HCEC 1CT (cell line): ENCODE measurements at regions not wholly inside any gene's neighbourhood (a gene's known extent, or its start where the extent isn't known, plus 50 kb on each side); places are given as distances from the start of the nearest gene placed in this dataset.

Source experiments
- DNase-seq: peaks from one replicate; pipeline ENCODE4 v3.0.0-alpha.2; 2017

DNA sequence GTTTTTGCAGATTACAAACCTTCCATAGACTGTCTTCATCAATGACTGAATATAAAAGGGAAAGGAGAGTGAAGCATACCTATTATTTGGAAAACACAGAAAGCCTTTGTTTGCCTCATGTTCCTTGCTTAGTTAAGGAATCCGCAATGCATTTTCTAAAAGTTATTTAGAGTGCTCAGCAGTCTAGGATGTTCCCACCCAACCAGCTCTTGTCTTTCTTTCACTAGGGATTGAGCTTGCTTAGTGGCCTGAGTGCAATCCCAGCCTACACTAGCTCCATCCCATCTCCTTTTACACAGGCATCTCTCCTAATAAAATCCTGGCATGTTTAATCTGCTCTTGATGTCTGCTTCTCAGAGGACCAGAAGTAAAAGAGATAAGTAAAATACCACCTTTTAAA, 850.5 kb upstream of the GJE1 start:
- no peak for DNase-seq

DNA sequence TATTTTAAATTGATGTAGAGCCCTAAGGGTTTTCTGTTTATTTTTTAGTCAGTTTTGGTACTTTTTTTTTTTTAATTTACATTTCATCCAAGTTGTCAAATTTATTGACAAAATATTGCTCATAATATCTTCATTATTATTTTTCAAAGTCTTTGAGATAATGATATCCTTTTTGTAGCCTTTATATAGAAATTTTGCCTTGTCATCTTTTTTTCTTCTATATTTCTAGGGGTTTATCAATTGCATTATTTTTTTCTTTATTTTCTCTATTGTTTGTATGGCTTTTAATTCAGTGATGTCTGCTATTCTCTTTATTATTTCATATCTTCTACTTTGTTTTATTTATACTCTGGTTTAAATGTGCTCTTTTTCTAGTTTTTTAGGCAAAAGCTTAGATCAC, 863.0 kb upstream of the GJE1 start:
- no peak for DNase-seq

DNA sequence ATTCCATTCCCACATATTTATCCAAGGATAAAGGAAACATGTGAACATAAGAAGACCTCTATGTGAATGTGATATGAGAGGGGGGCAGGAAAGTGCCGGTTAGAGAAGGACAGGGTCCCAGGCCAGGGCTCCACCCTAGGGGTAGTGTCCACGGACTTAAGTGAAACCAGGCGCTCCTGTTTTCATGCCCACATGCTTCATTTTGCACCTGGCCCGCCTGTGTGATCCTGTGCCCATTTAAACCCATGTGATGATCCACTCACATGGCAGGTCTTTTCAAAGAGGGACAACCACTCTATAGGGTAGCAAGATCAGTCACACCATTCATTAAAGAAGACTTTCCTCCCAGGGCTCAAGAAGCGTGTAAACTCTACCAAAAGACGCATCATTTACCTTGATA, 865.3 kb upstream of the GJE1 start:
- DNase-seq, result no peak

DNA sequence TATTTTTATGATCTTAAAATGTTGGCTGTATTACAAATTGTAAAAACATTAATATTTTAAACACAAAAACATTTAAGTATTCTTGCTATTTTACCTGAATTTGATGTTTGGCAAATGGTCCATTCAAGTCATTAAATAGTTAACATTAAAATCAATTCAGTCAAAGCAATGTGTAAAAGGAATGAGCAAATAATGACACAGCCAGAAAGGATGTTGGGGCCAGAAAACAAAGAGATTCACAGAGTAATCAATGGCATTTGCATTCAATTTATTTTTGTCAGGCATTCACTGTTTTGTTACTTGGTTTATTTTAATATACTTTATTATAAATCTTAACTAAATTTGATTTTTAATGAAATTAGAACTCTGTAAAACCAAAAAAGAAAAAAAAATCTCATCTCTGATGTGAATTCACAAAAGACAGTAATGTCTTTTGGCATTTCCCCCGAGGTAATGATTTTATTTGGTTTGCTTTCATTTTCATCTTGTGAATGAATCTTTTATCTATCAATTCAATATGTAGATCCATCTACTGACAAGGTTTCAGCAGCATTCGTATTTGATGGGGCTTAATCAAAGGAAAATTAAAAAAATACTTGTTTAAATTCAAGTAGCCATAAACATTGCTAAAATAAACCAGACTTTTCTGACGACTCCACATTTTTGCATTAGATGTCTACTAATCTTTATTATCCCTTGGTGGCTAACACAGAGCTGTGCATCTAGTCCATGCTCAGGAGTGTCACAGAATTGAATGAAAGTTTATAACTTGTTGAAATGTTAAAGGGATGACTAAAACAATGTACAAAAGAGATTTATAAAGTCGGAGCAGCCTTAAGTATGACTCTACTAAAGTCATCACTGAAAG, 866.7 kb upstream of the GJE1 start:
- DNase-seq, result peak; percentile 19

DNA sequence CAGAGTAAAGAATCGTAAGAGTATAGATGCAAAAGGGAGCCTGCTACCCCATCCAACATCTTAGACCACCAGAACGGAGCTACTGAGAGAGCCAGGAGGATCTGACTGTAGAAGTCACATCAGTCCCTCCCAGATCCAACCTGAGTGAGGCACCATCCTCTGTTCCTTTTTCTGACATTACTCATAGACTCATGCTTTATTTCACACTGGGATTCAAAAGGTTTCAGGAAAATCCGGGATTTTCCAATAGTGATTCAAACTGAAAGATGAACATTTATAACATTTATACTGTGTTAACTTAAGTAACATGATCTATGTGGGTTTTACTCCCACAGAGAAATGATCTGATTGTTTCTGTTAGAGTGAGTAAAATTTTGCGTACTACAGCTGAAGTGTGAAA, 868.6 kb upstream of the GJE1 start:
- no peak for DNase-seq

DNA sequence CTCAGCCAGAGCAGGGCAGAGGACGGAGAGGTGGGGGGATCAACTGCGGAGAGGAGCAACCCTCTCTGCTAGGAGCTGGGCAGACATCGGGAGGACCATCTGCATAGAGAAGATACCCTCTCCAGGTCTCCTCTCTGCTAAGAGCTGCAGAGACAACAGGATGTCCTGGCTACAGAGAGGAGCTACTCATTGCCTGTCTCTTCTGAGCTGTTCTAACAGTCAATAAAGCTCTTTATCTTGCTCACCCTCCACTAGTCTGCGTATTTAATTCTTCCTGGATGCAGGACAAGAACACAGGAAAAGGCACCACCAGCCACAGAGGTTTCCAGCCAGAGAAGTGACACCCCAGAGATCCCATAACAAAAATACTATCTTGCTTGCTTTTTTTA, 871.1 kb upstream of the GJE1 start:
- DNase-seq, result no peak

DNA sequence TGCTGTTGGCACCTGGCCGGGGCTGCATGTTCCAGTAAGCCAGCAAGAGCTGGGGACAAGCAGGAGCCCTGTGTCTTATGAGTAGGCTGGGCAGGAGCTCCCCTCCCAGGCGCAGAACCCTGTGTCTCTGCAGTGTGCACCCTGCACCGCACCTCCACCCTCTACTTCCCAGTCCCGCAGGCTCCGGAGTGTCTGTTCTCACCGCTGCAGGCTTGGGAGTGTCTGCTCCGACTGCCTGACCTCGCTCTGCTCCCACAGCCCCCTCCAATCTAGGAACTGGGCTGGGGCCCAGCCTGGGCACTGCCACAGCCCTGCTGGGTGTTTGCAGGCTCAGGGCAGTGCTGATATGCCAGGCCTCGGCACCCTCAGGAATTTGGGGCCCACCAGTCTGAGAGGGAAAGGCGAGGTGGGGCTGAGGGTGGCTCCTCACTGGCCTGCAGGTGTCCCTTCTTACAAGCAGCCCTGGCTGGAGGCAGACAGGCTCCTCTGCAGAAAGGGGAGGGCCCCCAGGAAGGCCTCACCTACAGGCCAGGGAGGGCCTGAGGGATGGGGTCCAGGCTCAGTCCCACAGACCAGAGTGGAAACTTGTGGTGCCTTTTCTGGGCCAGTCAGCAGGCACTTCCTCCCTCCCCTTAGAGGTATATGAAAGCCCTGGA, 871.6 kb upstream of the GJE1 start:
- DNase-seq, result no peak

DNA sequence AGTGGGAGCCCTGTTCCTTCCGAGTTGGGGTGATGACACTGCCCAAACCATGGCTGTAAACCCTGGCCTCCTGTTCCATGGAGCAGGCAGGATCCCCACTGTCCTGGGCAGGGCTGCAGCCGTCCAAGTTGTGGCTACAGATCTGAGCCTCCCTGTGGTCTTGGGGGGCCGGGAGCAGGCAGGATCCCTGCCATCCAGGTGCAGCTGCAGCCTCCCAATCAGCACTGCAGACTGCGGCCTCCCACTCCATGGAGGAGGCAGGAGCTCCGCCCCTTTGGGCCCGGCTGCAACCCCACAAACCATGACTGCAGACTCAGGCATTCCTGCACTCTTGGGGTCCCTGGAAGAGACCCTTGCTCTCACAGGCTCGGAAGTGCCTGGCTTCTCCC, 872.1 kb upstream of the GJE1 start:
- DNase-seq, result no peak

GRCh38 chr6:141259807-141260206, 872.9 kb upstream of the GJE1 start:
- no peak for DNase-seq

GRCh38 chr6:141259091-141259490, 873.6 kb upstream of the GJE1 start:
- DNase-seq, result no peak

DNA sequence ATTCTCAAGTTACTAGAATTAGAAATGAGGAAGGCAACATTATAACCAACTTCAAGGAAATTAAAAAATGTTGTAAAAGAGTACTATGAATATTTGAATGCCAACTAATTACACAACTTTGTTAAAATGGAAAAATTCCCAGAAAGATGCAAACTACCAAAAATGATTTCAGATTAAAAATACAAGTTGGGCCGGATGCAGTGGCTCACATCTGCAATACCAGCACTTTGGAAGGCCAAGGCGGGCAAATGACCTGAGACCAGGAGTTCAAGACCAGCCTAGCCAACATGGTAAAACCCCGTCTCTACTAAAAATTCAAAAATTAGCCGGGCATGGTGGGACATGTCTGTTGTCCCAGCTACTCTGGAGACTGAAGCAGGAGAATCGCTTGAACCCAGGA, 874.2 kb upstream of the GJE1 start:
- DNase-seq, result no peak

DNA sequence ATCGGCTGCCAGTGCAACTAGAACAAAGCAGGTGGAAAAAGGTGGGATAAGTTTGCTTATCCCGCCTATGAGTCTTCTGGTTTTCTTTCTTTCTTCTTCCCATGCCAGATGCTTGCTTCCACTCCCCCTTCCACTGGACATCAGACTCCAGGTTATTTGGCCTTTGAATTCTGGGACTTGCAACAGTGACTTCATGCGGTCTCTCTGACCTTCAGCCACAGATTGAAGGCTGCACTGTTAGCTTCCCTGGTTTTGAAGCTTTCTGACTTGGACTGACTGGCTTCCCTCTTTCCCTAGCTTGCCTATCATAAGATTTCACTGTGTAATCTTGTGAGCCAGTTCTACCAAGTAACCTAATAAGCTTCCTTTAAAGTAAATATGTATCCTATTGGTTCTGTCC, 878.4 kb upstream of the GJE1 start:
- no peak for DNase-seq

DNA sequence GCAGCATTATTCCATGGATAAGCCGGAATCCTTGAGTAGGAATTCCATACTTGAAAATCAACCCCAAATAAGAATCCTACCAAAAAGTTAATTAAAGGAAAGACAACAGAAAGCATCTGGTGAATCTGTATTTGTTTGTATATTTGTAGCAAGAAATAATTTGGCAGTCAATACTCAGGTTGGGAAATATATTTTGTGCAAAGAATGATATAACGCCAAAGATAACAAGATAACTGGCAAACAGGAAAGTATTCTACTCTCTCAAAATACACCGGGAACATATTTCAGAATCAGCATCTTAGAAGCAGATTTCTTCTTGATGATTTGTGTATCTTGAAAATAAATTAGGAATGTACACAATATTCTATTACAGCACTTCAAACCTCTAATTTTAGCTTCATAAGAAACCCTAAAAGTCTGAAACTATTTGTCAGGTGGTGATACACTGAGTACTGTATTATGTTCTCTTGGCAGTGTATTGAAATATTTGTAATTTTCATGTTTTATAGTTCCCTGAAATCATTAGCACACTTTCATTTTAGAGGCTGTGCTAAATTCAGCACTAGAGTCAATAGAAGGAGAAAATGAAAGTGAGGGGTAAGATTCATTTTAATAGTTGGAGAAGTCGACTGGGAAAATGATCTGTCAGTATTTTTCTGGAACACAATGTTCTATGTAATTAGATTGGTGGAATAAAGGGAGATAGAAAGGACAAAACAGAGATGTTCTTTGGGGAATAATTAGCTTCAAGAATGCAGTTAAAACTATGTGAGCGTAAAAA, 879.7 kb upstream of the GJE1 start:
- no peak for DNase-seq

DNA sequence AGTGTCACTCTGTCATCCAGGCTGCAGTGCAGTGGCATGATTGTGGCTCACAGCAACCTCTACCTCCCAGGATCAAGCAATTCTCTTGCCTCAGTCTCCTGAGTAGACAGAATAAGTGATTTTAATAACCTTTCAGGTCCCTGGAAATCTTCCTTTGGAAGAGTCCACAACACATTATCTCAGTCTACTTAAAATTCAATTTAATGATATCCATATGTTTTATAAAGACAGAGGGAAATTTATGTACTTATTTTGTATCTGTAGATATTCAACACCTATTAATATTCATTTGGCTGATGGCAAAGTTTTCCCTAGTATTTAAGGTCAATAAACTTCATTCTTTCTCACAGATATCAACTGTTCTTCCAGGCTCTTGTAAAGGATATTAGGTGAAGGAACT, 881.4 kb upstream of the GJE1 start:
- DNase-seq, result no peak

GRCh38 chr6:141248021-141248799, 884.5 kb upstream of the GJE1 start:
- no peak for DNase-seq

GRCh38 chr6:141244366-141244765, 888.4 kb upstream of the GJE1 start:
- DNase-seq, result no peak

DNA sequence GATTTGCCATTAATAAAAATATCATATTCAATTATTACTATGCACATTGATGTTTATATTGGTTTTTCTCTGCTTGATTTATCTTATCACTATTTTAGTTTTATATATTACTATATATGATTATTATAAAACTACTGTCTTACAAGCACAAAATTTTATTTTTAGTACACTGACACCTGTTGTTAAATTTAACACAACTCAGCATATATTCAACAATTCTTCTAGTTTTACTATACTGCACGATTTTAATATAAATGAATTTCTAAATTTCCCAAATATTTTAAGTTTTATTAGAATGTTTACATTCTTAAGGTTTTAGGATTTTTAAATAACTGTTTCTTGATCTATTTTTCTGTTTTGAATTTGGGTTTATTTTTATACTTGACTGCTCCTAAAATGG, 889.8 kb upstream of the GJE1 start:
- no peak for DNase-seq

DNA sequence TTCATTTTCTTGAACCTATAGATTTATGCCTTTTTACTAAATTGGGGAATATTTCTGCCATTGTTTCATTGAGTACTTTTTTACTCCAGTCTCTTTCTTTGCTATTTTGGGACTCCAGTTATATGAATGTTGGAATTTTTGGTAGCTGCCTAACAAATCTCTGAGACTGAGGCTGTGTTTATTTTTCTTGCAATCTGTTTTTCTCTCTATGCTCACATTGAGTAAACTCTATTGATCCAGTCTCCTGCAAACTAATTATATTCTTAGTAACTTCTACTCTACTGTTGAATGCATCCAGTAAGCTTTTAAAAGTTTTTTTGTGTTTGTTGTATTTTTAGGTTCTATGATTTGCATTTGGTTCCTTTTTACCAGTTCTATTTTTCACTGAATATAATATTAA, 903.4 kb upstream of the GJE1 start:
- no peak for DNase-seq

DNA sequence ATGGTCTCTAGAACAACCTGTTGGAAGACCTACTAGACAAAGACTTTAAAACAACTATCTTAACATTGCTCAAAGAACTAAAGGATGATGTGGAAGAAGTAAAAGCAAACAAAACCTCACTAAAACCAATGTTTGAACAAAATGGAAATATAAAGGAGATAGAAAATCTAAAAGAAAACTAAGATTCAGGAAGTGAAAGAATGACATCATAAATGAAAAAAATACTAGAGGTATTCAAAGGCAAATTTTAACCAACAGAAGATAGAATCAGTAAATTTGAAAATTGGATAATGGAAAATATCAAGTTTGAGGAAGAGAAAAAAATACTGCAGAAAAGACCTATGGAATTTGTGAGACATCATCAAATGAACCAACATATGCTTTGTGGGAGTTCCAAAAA, 914.1 kb upstream of the GJE1 start:
- DNase-seq, result no peak

- DNase-seq, result no peak
Measured at GRCh38 chr6:141216726-141217125, 916.0 kb upstream of the GJE1 start.

DNA sequence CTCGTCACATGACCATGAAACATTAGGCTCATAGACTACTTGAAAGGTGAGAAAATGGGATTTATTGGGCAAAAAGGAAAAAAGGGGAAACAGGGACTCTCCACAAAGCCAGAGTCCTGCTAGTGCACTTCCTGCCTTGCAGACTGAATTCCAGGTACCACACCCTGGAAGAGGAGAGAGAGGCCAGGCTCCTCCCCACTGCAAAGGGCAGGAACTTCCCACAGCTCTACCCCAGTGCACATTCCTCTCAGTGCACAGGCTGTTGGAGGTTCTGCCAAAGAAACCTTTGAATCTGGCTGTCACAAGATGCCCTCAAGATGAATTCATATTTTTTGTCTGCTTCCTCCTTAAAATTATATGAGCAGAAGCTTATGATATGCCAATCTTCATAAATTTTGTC, 920.4 kb upstream of the GJE1 start:
- DNase-seq, result no peak

- no peak for DNase-seq
Measured at GRCh38 chr6:141211845-141212244, 920.9 kb upstream of the GJE1 start.

DNA sequence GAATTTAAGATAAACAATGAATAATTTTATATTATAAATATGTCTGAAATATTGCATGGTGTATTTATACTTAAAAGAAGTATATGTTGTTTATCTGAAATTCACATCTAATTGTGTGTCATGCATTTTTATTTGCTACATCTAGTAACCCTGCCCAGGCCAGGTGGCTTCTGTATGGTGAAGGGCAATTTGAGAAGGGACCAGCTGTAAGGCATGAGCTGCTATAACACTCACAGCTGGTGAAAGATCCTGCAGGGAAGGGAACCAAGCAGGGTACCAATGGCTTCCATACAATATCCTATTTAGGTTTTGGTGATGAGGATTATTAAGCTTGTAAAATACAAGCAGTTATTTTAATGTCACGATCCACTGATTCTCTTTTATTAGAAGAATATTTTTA, 921.8 kb upstream of the GJE1 start:
- DNase-seq, result no peak
